Right atrium auricular region (tissue), 2 donors: ENCODE measurements at regions not wholly inside any gene's neighbourhood (a gene's known extent, or its start where the extent isn't known, plus 50 kb on each side); places are given as distances from the start of the nearest gene placed in this dataset.

Source experiments
- DNase-seq: peaks from one replicate; pipeline ENCODE4 v3.0.0-alpha.2; 2019; ENCODE audit warnings: low spot score
- H3K27ac ChIP-seq, 2 donors: fragments of 200-600 bp; sonication (generic); 1 replicate in 1 of 2; 2 replicates in 1 of 2; pipeline ENCODE4 v1.5.1; 2016 to 2019
- H3K27me3 ChIP-seq, 2 donors: fragments of 200-600 bp; sonication (generic); one replicate each; pipeline versions ENCODE4 v1.5.1 to v1.6.0; 2017 to 2019
- H3K36me3 ChIP-seq: fragments of 200-600 bp; sonication (generic); one replicate; pipeline ENCODE4 v1.5.1; 2016
- H3K4me1 ChIP-seq, 2 donors: fragments of 200-600 bp; sonication (generic); one replicate each; pipeline versions ENCODE4 v1.5.1 to v1.6.0; 2017 to 2019
- H3K4me3 ChIP-seq, 2 donors: fragments of 200-600 bp; sonication (generic); 1 replicate in 1 of 2; 2 replicates in 1 of 2; pipeline ENCODE4 v1.5.1; 2017 to 2019; ENCODE audit warnings: mild to moderate bottlenecking in 1 of 2, moderate library complexity in 1 of 2
- H3K9me3 ChIP-seq, 2 donors: fragments of 200-600 bp; sonication (generic); one replicate each; pipeline ENCODE4 v1.5.1; 2019
- TF ChIP-seq, protein P1 (sequence below), 2 donors: fragments of 200-600 bp; sonication (generic); IDR thresholded peaks; one replicate each; pipeline ENCODE4 v1.5.1; 2019; ENCODE audit warnings: antibody characterized with exemption in 2 of 2

- Histone ChIP-seq H3K4me3 (no peak overlapping the region), H3K9me3 (no peaks in the 10 kb centered on the region), H3K27me3 (no peaks in the 10 kb centered on the region), H3K36me3 (no peaks in the 10 kb centered on the region), H3K4me1 (no peaks in the 10 kb centered on the region), H3K27ac (no peak overlapping the region)
- DNase-seq, result no peak
- TF ChIP-seq, protein P1, sequence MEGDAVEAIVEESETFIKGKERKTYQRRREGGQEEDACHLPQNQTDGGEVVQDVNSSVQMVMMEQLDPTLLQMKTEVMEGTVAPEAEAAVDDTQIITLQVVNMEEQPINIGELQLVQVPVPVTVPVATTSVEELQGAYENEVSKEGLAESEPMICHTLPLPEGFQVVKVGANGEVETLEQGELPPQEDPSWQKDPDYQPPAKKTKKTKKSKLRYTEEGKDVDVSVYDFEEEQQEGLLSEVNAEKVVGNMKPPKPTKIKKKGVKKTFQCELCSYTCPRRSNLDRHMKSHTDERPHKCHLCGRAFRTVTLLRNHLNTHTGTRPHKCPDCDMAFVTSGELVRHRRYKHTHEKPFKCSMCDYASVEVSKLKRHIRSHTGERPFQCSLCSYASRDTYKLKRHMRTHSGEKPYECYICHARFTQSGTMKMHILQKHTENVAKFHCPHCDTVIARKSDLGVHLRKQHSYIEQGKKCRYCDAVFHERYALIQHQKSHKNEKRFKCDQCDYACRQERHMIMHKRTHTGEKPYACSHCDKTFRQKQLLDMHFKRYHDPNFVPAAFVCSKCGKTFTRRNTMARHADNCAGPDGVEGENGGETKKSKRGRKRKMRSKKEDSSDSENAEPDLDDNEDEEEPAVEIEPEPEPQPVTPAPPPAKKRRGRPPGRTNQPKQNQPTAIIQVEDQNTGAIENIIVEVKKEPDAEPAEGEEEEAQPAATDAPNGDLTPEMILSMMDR (IDR thresholded peaks at IDR 0.05), result no peak
Observed at GRCh38 chr6:100220543-100220942, 226.5 kb upstream of the MCHR2 start.

DNA sequence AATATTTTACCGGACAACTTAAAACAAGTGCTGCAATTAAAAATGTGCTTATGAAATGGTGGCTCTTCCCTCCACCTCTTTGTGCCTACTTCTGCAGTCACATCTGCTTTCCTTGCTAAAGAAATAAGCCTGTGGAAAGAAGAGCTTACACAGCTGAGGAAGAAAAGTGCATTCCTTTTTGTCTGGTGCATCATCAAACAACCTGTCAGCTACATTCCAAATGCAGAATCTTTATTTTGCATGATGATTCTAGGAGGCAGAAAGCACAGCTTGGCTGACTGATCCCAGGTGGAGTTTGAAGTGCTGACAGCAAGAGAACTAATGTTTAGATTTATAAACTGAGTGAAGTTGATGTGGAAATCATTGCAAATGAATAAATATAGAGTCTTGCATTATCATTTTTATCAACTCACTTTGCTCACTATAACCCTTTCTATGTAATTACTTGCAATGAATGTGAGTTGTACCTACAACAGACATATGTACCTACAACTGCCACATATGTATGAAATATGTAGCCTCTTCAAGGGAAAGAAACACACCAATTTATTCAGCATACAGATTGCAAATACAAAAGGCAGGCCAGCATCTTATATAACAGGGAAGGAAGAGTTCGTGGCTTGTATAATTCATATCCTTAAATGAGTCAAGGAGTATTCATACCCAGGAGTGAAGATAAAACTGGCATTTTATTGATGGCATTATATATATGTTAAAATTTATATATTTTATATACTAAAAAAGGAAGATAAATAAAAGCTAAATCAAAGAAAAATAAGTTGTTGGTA lies 223.4 kb upstream of the MCHR2 start:
- Histone ChIP-seq H3K4me3 (no peak overlapping the region), H3K27ac (no peak overlapping the region), H3K4me1 (no peaks in the 10 kb centered on the region), H3K9me3 (no peaks in the 10 kb centered on the region), H3K27me3 (no peaks in the 10 kb centered on the region), H3K36me3 (no peaks in the 10 kb centered on the region)
- TF ChIP-seq, protein P1 (IDR thresholded peaks at IDR 0.05), result no peak
- DNase-seq, result no peak

DNA sequence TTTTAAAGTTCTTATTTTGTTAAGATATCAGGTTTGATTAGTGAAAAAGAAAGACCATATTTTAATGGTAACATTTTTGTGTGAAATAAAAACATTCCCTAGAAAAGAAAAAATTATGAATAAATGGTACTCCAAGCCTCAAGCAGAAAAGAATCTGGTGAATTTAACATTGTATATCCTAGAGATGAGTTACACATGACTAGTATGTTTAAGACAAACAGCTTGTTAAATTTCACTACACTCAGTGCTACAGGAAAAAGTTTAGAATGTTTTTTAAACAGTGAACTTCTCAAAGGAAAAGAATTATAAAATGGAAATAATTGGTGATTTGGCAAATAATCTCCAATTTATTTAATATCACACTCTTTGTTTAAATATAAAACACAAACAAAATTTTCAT lies 222.7 kb upstream of the MCHR2 start:
- Histone ChIP-seq H3K27ac (no peak overlapping the region), H3K27me3 (no peaks in the 10 kb centered on the region), H3K36me3 (no peaks in the 10 kb centered on the region), H3K4me1 (no peaks in the 10 kb centered on the region), H3K9me3 (no peaks in the 10 kb centered on the region), H3K4me3 (no peak overlapping the region)
- TF ChIP-seq, protein P1 (IDR thresholded peaks at IDR 0.05), result no peak
- DNase-seq, result no peak

GRCh38 chr6:100212131-100212530 lies 218.1 kb upstream of the MCHR2 start:
- no peaks in the 10 kb centered on the region for H3K36me3 ChIP-seq
- no peaks in the 10 kb centered on the region for H3K4me1 ChIP-seq
- no peaks in the 10 kb centered on the region for H3K9me3 ChIP-seq
- H3K27ac ChIP-seq, result no peak overlapping the region
- DNase-seq, result no peak
- H3K27me3 ChIP-seq, result no peaks in the 10 kb centered on the region
- TF ChIP-seq, protein P1 (IDR thresholded peaks at IDR 0.05), result no peak
- no peak overlapping the region for H3K4me3 ChIP-seq

- no peak for DNase-seq
- TF ChIP-seq, protein P1 (IDR thresholded peaks at IDR 0.05), result no peak
- H3K9me3 ChIP-seq, result no peaks in the 10 kb centered on the region
- no peaks in the 10 kb centered on the region for H3K4me1 ChIP-seq
- H3K4me3 ChIP-seq, result no peak overlapping the region
- no peaks in the 10 kb centered on the region for H3K27me3 ChIP-seq
- no peak overlapping the region for H3K27ac ChIP-seq
- no peaks in the 10 kb centered on the region for H3K36me3 ChIP-seq
Observed at GRCh38 chr6:100210137-100211117, 216.4 kb upstream of the MCHR2 start.
